Keratinocyte (primary cell): ENCODE measurements at regions not wholly inside any gene's neighbourhood (a gene's known extent, or its start where the extent isn't known, plus 50 kb on each side); places are given as distances from the start of the nearest gene placed in this dataset.

Experiments
- CTCF ChIP-seq, 3 experiments: IDR thresholded peaks in 1 of 3; conservative IDR thresholded peaks in 1 of 3; optimal IDR thresholded peaks in 1 of 3; 2 replicates in 2 of 3; 3 replicates in 1 of 3; pipeline versions ENCODE3 to v1.5.1; 2011; ENCODE audit warnings: low read length in 3 of 3, mild to moderate bottlenecking in 3 of 3, moderate library complexity in 2 of 3, control low read depth in 1 of 3, inconsistent platforms in 1 of 3; ENCODE audit not compliant: insufficient read depth in 2 of 3; ENCODE audit errors: extremely low read depth in 1 of 3
- EZH2 ChIP-seq: IDR thresholded peaks from one replicate; pipeline ENCODE4 v1.6.1; 2012; ENCODE audit warnings: inconsistent platforms, mild to moderate bottlenecking, low read length, moderate library complexity

- TF ChIP-seq CTCF (optimal IDR thresholded peaks at IDR 0.05 in 1 of 3, IDR thresholded peaks at IDR 0.05 in 1 of 3, conservative IDR thresholded peaks at IDR 0.05 in 1 of 3; ENCODE audit: extremely low read depth in 1 of 3, insufficient read depth in 2 of 3, low read length in 3 of 3) (no peak), EZH2 (no peak)
Measured at GRCh38 chr6:28589957-28590349, 64.3 kb downstream of the GPX5 start.
